Breast epithelium (tissue), 3 donors: ENCODE measurements at regions not wholly inside any gene's neighbourhood (a gene's known extent, or its start where the extent isn't known, plus 50 kb on each side); places are given as distances from the start of the nearest gene placed in this dataset.

Experiments
- POLR2A ChIP-seq: fragments of 450-650 bp; IDR thresholded peaks from one replicate; pipeline ENCODE4 v1.6.1; 2016; ENCODE audit warnings: antibody characterized with exemption, mild to moderate bottlenecking, moderate library complexity
- TF ChIP-seq, protein P1 (sequence below), 3 donors: fragments of 450-650 bp; IDR thresholded peaks; one replicate each; pipeline ENCODE4 v1.5.1; 2016 to 2017; ENCODE audit warnings: antibody characterized with exemption in 3 of 3, mild to moderate bottlenecking in 3 of 3, moderate library complexity in 3 of 3

DNA sequence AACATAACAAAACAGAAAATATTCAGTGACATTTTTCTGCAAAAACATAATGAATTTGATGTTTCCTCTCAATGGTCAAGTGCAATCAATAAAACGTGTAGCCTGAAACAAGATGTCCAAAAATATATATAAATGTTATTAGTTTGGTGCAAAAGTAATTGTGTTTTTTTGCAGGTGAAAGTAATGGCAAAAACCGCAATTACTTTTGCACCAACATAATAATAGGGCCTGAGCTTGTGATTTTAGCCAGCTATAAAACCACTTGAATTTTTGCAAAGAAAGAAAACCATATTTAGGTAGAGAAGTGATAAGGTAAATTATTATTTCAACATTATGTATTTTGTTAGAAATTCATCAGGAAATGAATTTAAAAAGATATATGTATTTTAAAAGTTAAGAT, 475.3 kb upstream of the AMOT start:
- TF ChIP-seq, protein P1, sequence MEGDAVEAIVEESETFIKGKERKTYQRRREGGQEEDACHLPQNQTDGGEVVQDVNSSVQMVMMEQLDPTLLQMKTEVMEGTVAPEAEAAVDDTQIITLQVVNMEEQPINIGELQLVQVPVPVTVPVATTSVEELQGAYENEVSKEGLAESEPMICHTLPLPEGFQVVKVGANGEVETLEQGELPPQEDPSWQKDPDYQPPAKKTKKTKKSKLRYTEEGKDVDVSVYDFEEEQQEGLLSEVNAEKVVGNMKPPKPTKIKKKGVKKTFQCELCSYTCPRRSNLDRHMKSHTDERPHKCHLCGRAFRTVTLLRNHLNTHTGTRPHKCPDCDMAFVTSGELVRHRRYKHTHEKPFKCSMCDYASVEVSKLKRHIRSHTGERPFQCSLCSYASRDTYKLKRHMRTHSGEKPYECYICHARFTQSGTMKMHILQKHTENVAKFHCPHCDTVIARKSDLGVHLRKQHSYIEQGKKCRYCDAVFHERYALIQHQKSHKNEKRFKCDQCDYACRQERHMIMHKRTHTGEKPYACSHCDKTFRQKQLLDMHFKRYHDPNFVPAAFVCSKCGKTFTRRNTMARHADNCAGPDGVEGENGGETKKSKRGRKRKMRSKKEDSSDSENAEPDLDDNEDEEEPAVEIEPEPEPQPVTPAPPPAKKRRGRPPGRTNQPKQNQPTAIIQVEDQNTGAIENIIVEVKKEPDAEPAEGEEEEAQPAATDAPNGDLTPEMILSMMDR (IDR thresholded peaks at IDR 0.05), result no peak
- TF ChIP-seq POLR2A, result no peak
